NCI-H345 treated with DMSO at 0.1 percent for 48 hours (cell line): ENCODE measurements at regions not wholly inside any gene's neighbourhood (a gene's known extent, or its start where the extent isn't known, plus 50 kb on each side); places are given as distances from the start of the nearest gene placed in this dataset.
"Not testable (repeated sequence)": the region's sequence is repeated elsewhere in the genome, so short reads cannot be mapped to it uniquely, and the experiment has no call there.

Experiments used
- DNase-seq: peaks from one replicate; lab custom pipeline; 2025; ENCODE audit not compliant: unreplicated experiment; lab: John Stamatoyannopoulos, UW

DNA sequence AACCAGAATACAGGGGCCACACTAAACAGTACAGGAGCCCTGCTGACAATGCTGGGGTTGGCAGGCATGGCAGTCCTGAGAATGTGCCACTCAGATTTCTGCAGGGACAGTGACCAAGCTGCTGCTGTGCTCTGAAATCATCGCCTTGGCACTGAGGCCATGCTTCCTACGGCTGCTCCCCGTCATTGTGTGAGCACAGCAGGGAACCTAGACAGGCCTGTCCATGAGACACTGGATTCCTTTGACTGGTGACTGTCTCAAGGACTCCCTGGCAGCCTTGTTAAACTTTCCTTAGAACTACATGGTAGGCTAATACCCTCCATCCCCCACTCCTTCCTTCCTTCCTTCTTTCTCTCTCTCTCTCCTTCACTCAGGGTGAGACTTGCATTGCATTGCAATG, 111.4 kb downstream of the LUZP4 start:
- DNase-seq = no peak

DNA sequence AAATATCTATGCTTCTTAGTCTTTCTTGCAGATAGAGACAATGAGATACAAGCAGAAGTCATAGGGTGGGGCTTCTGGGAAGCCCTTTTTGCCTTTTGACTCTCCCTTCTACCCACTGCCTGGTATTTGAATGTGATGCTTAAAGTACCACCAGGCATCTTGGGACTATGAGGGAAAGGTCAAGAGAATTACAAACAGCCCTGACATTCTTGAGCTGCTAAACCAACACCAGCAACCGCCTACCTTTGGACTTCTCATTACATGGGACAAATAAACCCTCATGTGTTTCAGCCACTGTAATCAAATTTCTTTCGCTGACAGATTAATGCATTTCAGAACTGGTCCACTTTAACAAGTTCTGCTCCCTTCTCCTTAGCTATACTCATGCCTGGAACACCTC, 112.8 kb downstream of the LUZP4 start:
- DNase-seq = no peak

GRCh38 chrX:115408771-115409400, 119.4 kb downstream of the LUZP4 start:
- no peak for DNase-seq

DNA sequence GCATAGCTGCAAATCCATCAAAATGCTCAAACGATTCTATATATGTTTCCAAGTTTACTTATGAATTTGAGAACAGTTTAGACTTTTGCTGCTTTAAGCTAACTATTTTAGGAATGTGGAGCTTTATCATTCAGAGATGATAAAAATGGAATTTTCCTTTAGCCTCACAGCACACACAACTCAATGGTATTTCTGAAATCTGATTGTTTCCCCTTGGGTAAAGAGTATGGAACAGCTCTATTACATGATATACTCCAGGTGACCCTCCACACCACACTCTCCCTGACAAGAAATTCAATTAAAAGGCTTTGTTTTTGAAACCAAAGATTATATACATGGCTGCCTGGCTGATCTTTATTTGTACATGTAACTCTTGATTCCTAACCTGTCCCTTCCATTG, 120.0 kb downstream of the LUZP4 start:
- DNase-seq = no peak

- no peak for DNase-seq
Measured at GRCh38 chrX:115410731-115411428, 121.4 kb downstream of the LUZP4 start.

DNA sequence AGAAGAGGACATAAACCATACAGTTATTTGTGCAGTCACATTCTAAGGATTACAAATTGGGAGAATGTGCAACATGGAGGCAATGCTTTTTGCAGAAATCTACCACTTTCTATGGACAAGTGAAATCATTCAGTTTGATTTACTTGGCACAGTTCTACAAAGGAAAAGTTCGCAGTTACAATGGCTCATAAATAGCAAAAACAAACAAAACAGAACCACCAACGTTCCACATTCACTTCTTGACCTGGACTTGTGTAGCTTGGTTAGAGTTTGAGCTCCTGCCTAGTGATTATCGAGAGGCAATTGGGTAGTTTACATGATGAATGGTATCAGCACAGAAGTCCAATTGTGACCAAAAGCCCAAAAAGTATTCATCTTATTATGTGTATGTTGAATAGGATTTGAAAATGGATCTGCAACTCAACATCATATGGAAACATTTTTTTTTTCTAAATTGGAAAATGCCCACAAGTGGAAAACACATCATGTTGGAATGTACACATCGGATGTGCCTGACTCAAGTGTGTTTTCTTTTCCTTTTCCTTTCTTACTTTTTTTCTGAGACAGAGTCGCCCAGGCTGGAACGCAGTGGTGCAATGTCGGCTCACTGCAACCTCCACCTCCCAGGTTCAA, 123.8 kb downstream of the LUZP4 start:
- DNase-seq = no peak

DNA sequence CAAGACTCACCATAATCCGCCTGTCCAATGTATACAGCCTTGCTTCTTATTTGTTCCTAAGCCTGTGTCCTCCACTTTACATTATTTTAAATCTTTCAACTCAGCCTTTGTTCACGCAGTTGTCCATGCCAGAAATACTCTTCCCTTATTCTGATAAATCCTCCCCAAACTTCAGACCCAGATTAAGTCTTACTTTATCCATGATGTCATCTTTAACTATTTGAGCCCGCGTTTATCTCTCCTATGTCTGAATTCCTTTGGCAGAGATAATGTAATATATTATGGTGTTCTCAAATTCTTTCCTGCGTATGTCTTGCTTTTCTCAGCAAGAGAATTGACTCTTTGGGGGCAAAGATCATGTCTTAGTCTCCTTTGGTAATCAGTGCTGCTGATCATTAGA, 129.6 kb downstream of the LUZP4 start:
- no peak for DNase-seq

DNA sequence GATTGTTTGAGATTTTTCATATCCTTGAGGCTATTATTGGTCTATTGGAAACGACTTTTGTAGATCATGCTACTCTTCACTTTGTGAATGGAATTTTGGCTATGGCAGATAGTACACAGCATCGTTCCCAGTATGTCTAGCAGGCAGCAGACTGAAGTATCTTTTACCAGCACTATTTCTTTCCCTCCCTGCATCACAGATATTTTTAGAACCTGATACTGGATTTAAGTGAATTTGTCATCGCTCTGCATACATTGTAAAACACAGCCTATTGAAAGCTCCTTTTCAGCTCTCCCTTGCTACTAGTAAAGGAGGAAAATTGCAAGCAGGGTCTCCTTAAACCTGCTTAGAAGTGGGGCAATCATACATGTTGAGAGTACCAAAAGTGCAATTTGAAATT, 133.6 kb downstream of the LUZP4 start:
- DNase-seq = no peak

GRCh38 chrX:115425359-115425758, 135.6 kb upstream of the PLS3 start:
- no peak for DNase-seq

DNA sequence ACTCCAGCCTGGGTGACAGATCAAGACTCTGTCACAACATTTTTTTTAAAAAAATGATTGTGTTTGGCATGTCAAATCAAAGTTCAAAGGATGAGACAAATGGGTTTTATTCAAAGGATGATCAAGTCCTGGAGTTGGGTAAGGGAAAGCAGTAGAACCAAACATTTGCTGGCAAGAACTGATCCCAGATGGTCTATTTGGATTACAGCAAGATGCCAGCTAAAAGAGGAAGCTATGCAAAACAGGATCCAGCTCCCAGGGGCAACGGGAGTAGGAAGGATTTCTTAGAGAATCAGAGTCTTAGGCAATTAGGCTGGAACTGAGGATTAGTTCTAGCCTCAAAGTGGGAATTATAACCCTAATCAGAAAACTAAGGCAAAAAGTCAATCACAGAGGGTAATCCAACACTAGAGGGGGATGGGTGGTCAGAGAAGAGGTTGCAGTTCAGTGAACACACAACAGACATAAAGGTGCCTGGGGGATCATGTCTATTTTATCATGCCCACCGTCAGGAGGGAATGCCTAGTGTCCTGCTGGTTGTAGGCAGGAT, 133.0 kb upstream of the PLS3 start:
- no peak for DNase-seq

- DNase-seq = not testable (repeated sequence)
Measured at GRCh38 chrX:115434834-115435233, 126.1 kb upstream of the PLS3 start.

GRCh38 chrX:115437841-115438595, 123.0 kb upstream of the PLS3 start:
- DNase-seq = no peak

DNA sequence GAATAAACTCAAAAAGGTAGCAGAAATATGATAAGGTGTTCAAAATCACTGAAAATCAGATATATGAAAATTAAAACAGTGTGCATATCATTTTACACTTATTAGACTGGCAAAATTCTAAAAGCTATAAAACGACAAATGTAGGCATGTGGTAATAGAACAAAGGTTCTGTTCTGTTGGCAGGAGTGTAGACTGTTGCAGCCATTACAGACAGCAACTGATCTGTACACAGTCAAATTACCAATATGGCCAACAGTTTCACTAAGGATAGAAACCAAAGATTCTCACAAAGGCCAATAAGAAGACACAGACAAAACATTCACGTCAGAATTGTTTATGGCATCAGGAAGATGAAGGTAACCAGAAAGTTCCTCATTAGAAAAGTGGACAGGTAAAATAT, 112.8 kb upstream of the PLS3 start:
- no peak for DNase-seq

DNA sequence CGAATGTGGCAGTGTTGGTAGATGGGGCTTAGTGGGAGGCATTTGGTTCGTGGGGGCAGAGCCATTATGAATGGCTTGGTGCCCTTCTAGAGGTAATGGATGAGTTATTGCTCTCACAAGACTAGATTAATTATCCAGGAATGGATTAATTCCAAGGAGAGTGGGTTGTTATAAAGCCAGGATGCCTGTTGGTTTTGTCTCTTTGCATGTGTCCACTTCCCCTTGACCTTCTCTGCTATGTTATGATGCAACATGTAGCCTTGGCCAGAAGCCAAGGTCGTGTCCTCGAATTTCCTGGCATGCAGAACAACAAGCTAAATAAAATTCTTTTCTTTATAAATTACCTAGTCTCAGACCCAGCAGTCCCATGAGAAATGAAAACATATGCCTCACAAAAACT, 111.2 kb upstream of the PLS3 start:
- DNase-seq = no peak

GRCh38 chrX:115452251-115452650, 108.7 kb upstream of the PLS3 start:
- DNase-seq = no peak

DNA sequence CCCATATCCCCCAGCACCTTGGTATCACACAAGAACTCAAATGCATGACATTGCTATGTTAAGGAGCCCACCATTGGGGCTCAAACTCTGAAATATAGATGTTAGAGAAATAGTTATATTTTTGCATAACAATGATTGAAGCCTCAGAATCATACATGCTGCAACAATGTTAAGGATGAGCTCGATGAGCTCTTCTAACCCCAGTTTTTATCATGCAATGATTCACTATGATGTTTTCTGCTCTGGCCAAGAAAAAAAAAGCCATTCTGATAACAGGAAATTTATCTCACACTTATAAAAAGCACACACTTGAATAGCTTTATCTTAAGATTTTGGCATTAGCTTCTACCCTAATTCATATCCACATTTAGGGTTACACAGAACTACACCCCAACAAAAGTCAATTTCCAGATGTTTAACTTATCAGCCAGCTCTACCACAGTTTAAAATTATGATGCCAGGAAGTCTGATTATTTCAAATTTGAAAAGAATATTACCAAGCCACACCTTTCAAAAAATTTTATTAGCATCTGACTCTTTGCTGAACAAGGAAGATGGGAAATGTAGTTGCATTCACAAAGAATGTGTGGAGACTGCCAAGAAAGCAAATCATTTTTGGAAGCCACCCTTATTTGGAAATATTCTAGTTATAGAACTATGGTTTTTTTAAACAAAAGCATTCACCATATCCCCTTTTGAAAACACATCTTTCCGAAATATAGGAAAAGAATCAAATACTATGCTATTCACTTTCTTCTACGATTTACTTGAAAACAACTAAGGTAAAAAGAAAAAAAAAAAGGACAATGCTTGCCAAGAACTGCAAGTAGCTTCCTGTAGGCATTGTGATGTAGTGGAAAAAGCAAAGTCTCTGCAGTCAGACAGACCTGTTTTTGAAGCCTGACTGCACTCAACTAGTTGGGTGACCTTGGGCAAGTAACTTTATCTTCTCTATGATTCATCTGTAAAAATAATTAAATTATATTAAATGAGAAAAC, 100.8 kb upstream of the PLS3 start:
- DNase-seq = no peak

DNA sequence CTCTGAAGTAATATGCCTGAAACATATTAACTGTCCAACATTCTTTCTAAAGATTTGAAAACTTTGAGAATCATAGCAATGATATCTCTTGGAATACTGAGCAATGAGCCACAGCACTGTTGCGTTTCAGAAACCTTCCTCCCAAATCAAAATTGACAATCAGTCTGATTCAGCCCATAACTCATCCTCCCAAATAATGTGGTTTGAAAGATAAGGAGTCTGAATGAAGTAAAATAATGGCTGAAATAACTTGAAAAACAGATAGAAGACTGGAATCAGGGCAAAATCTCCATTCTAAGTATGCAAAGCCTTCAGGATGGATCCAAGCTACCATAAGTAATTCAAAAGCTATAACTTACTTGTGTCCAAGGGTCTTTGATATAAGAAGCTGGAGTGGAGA, 98.6 kb upstream of the PLS3 start:
- no peak for DNase-seq

GRCh38 chrX:115467961-115468360, 93.0 kb upstream of the PLS3 start:
- DNase-seq = no peak

DNA sequence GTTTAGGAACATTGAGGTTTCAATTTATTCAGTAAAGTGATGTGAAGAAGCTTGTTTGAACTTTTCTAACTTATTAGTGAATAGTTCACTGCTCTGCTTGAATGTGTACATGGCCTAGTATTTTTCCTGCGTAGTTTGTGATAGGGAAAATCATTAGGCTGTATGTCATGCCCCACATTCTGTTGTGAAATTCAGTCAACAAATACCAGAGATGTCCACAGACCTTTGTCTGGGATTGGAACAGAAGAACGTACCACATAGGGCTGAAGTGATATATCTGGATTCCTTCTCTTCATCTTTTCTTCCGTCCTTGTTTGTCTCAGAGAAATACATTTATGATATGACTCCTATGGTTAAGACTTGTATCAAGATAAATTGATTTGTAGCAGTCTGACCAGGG, 88.8 kb upstream of the PLS3 start:
- DNase-seq = no peak

GRCh38 chrX:115486510-115486909, 74.5 kb upstream of the PLS3 start:
- no peak for DNase-seq
